ENCODE measurements at regions not wholly inside any gene's neighbourhood (a gene's known extent, or its start where the extent isn't known, plus 50 kb on each side); places are given as distances from the start of the nearest gene placed in this dataset.

- no peak for TF ChIP-seq CTCF (IDR thresholded peaks at IDR 0.05)
- no peak for TF ChIP-seq POLR2A (IDR thresholded peaks at IDR 0.05)
Observed at GRCh38 chr15:95834028-95834804, 496.3 kb upstream of the NR2F2 start.
